Vagina (tissue), 2 donors: ENCODE measurements at regions not wholly inside any gene's neighbourhood (a gene's known extent, or its start where the extent isn't known, plus 50 kb on each side); places are given as distances from the start of the nearest gene placed in this dataset.
"Not testable (repeated sequence)": the region's sequence is repeated elsewhere in the genome, so short reads cannot be mapped to it uniquely, and the experiment has no call there.

Source experiments
- DNase-seq, 2 donors: peaks; one replicate each; pipeline ENCODE4 v3.0.0-alpha.2; 2017; ENCODE audit errors: extremely low spot score in 2 of 2
- H3K27ac ChIP-seq: fragments of 200-600 bp; sonication (generic); one replicate; pipeline ENCODE4 v1.5.1; 2019
- H3K27me3 ChIP-seq: fragments of 200-600 bp; sonication (generic); one replicate; pipeline ENCODE4 v1.5.1; 2019
- H3K36me3 ChIP-seq, 2 donors: fragments of 200-600 bp; sonication (generic); one replicate each; pipeline ENCODE4 v1.5.1; 2017 to 2019
- H3K4me1 ChIP-seq: fragments of 200-600 bp; sonication (generic); one replicate; pipeline ENCODE4 v1.5.1; 2019
- H3K4me3 ChIP-seq, 2 donors: fragments of 200-600 bp; sonication (generic); 1 replicate in 1 of 2; 2 replicates in 1 of 2; pipeline ENCODE4 v1.5.1; 2016 to 2019
- H3K9me3 ChIP-seq: fragments of 200-600 bp; sonication (generic); one replicate; pipeline ENCODE4 v1.5.1; 2019
- CTCF ChIP-seq, 3 experiments: fragments of 450-650 bp in 2 of 3; fragments of 200-600 bp in 1 of 3; sonication (generic) in 1 of 3; IDR thresholded peaks; one replicate each; pipeline ENCODE4 v1.5.1; 2017 to 2019; ENCODE audit warnings: antibody characterized with exemption in 3 of 3, mild to moderate bottlenecking in 2 of 3, moderate library complexity in 2 of 3
- POLR2A ChIP-seq, 2 donors: fragments of 450-650 bp; IDR thresholded peaks; one replicate each; pipeline ENCODE4 v1.6.1; 2017; ENCODE audit warnings: antibody characterized with exemption in 2 of 2, mild to moderate bottlenecking in 2 of 2, moderate library complexity in 2 of 2
- POLR2AphosphoS5 ChIP-seq, 2 donors: sonication (generic); formaldehyde crosslinking; IDR thresholded peaks; one replicate each; pipeline ENCODE4 v1.9.0; 2017; ENCODE audit warnings: antibody characterized with exemption in 2 of 2, mild to moderate bottlenecking in 2 of 2, low read depth in 1 of 2; ENCODE audit not compliant: insufficient read depth in 1 of 2
- intact Hi-C: fragments of 100-400 bp; cut with DNase I; formaldehyde crosslinking; loops from one replicate; pipeline ENCODE4 v1.15.1; 2023

DNA sequence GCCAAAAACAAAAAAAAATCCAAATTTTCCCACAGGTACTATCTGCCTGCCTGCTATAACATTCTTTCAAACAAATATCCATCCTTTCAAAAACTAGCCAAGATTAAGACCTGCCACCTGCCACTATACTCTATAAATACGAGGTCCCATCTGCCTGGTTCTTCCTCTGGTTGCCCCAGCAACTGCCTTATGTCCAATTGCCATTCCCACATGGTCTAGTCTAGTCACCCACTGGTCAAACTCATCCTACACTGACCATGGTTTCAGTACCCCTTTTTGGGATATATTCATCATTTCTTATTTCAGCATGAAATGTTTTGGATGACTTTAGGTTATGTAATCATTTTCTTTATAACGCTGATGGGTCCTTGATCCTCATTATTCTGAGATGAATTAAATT is 95.1 kb upstream of the CCNG1 start:
- H3K27ac ChIP-seq, result no peak overlapping the region
- DNase-seq, result no peak
- intact Hi-C loops, result no loop called here
- H3K9me3 ChIP-seq, result no peaks in the 10 kb centered on the region
- H3K4me3 ChIP-seq, result no peak overlapping the region
- H3K4me1 ChIP-seq, result no peaks in the 10 kb centered on the region
- TF ChIP-seq POLR2AphosphoS5 (IDR thresholded peaks at IDR 0.05; ENCODE audit: insufficient read depth in 1 of 2, low read depth in 1 of 2) (no peak), POLR2A (IDR thresholded peaks at IDR 0.05) (no peak), CTCF (IDR thresholded peaks at IDR 0.05) (no peak)
- no peaks in the 10 kb centered on the region for H3K36me3 ChIP-seq
- no peaks in the 10 kb centered on the region for H3K27me3 ChIP-seq

DNA sequence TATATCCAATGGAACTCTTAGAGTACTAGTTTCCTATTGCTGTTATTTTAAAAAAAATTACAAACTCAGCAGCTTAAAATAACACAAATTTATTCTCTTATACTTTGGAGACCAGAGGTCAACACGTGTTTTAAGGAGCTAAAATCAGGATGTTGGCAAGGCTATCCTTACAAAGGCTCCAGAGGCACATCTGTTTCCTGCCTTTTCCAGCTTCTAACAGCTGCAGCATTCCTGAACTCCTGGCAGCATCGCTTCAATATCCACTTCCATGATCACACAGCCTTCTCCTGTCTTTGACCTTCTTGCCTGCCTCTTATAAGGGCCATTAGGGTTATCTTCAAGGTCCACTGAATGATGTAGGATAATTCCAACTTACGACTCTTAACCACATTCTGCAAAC is 92.2 kb upstream of the CCNG1 start:
- H3K9me3 ChIP-seq, result no peaks in the 10 kb centered on the region
- DNase-seq, result no peak
- no peak overlapping the region for H3K4me3 ChIP-seq
- no peaks in the 10 kb centered on the region for H3K4me1 ChIP-seq
- intact Hi-C loops, result no loop called here
- H3K27ac ChIP-seq, result no peak overlapping the region
- TF ChIP-seq POLR2A (IDR thresholded peaks at IDR 0.05) (no peak), POLR2AphosphoS5 (IDR thresholded peaks at IDR 0.05; ENCODE audit: insufficient read depth in 1 of 2, low read depth in 1 of 2) (no peak), CTCF (IDR thresholded peaks at IDR 0.05) (no peak)
- H3K27me3 ChIP-seq, result no peaks in the 10 kb centered on the region
- no peaks in the 10 kb centered on the region for H3K36me3 ChIP-seq

- Histone ChIP-seq H3K4me1 (no peaks in the 10 kb centered on the region), H3K4me3 (no peak overlapping the region), H3K36me3 (no peaks in the 10 kb centered on the region), H3K27ac (no peak overlapping the region), H3K9me3 (no peaks in the 10 kb centered on the region), H3K27me3 (no peaks in the 10 kb centered on the region)
- intact Hi-C loops, result no loop called here
- no peak for DNase-seq
- TF ChIP-seq POLR2AphosphoS5 (IDR thresholded peaks at IDR 0.05; ENCODE audit: insufficient read depth in 1 of 2, low read depth in 1 of 2) (no peak), CTCF (IDR thresholded peaks at IDR 0.05) (peak in 2 of 3 experiments; percentile 23 to 38)
Measured at GRCh38 chr5:163347671-163348070, 89.7 kb upstream of the CCNG1 start.

- no peak for TF ChIP-seq POLR2AphosphoS5 (IDR thresholded peaks at IDR 0.05; ENCODE audit: insufficient read depth in 1 of 2, low read depth in 1 of 2)
- TF ChIP-seq CTCF (IDR thresholded peaks at IDR 0.05), result no peak
- no peak for TF ChIP-seq POLR2A (IDR thresholded peaks at IDR 0.05)
- Histone ChIP-seq H3K27ac (no peak overlapping the region), H3K27me3 (no peaks in the 10 kb centered on the region), H3K4me3 (no peak overlapping the region), H3K36me3 (no peaks in the 10 kb centered on the region), H3K4me1 (no peaks in the 10 kb centered on the region), H3K9me3 (no peaks in the 10 kb centered on the region)
- intact Hi-C loops, result no loop called here
- no peak for DNase-seq
Measured at GRCh38 chr5:163350083-163350482, 87.3 kb upstream of the CCNG1 start.

GRCh38 chr5:163352531-163352930 is 84.9 kb upstream of the CCNG1 start:
- Histone ChIP-seq H3K27ac (no peak overlapping the region), H3K4me3 (no peak overlapping the region), H3K27me3 (no peaks in the 10 kb centered on the region), H3K9me3 (no peaks in the 10 kb centered on the region), H3K36me3 (no peaks in the 10 kb centered on the region), H3K4me1 (no peaks in the 10 kb centered on the region)
- intact Hi-C loops, result no loop called here
- no peak for TF ChIP-seq POLR2AphosphoS5 (IDR thresholded peaks at IDR 0.05; ENCODE audit: insufficient read depth in 1 of 2, low read depth in 1 of 2)
- TF ChIP-seq CTCF (IDR thresholded peaks at IDR 0.05), result no peak
- no peak for TF ChIP-seq POLR2A (IDR thresholded peaks at IDR 0.05)
- no peak for DNase-seq

- H3K36me3 ChIP-seq, H3K4me1 ChIP-seq, intact Hi-C loops, H3K4me3 ChIP-seq, H3K9me3 ChIP-seq, H3K27ac ChIP-seq, DNase-seq, H3K27me3 ChIP-seq: not testable (repeated sequence)
Measured at GRCh38 chr5:163355811-163356210, 81.6 kb upstream of the CCNG1 start.
